Astrocyte (in vitro differentiated cells and primary cell): ENCODE measurements at regions not wholly inside any gene's neighbourhood (a gene's known extent, or its start where the extent isn't known, plus 50 kb on each side); places are given as distances from the start of the nearest gene placed in this dataset.

Source experiments
- DNase-seq: peaks from one replicate; pipeline ENCODE4 v3.0.0-alpha.2; 2010; ENCODE audit warnings: low read depth
- FAIRE-seq: peaks from 2 replicates; lab custom pipeline; 2011; peaks lifted over from hg19 to GRCh38; lab: Jason Lieb, UNC
- H2AFZ ChIP-seq: 2 replicates; pipeline ENCODE4 v1.6.0; 2012; ENCODE audit warnings: low read depth, low read length, inconsistent platforms
- H3K27ac ChIP-seq: 2 replicates; pipeline ENCODE4 v1.5.1; 2011; ENCODE audit warnings: low read depth, low read length, inconsistent platforms
- H3K27me3 ChIP-seq: 2 replicates; pipeline ENCODE4 v1.6.0; 2011; ENCODE audit warnings: low read length, inconsistent platforms; ENCODE audit not compliant: insufficient read depth
- H3K36me3 ChIP-seq: 2 replicates; pipeline ENCODE4 v1.5.1; 2011; ENCODE audit warnings: low read length, inconsistent platforms; ENCODE audit not compliant: insufficient read depth
- H3K4me1 ChIP-seq: 2 replicates; pipeline ENCODE4 v1.5.1; 2011; ENCODE audit warnings: low read length, inconsistent platforms; ENCODE audit not compliant: insufficient read depth
- H3K4me2 ChIP-seq: 2 replicates; pipeline ENCODE4 v1.6.0; 2012; ENCODE audit warnings: low read length, inconsistent platforms
- H3K4me3 ChIP-seq: 2 replicates; pipeline ENCODE4 v1.5.1; 2011; ENCODE audit warnings: low read depth, mild to moderate bottlenecking, low read length, inconsistent platforms; ENCODE audit not compliant: insufficient read depth
- H3K79me2 ChIP-seq: 2 replicates; pipeline ENCODE4 v1.6.0; 2012; ENCODE audit warnings: mild to moderate bottlenecking, low read length, inconsistent platforms; ENCODE audit not compliant: insufficient read depth
- H3K9ac ChIP-seq: 2 replicates; pipeline ENCODE4 v1.6.0; 2012; ENCODE audit warnings: mild to moderate bottlenecking, low read length, inconsistent platforms
- H3K9me3 ChIP-seq: 2 replicates; pipeline ENCODE4 v1.5.1; 2012; ENCODE audit warnings: low read depth, mild to moderate bottlenecking, low read length, inconsistent platforms; ENCODE audit not compliant: insufficient read depth
- H4K20me1 ChIP-seq: 2 replicates; pipeline ENCODE4 v1.6.0; 2012; ENCODE audit warnings: low read length, inconsistent platforms; ENCODE audit not compliant: insufficient read depth
- H3K27ac Mint-ChIP-seq: one replicate; pipeline ENCODE4 v1.8.0; 2021; ENCODE audit warnings: mild to moderate bottlenecking, mixed read lengths; ENCODE audit not compliant: unreplicated experiment
- H3K27me3 Mint-ChIP-seq: one replicate; pipeline ENCODE4 v1.8.0; 2021; ENCODE audit warnings: low read depth, mixed read lengths; ENCODE audit not compliant: unreplicated experiment
- H3K36me3 Mint-ChIP-seq: one replicate; pipeline ENCODE4 v1.8.0; 2021; ENCODE audit warnings: low read depth, mixed read lengths; ENCODE audit not compliant: unreplicated experiment
- H3K4me1 Mint-ChIP-seq: one replicate; pipeline ENCODE4 v1.8.0; 2021; ENCODE audit warnings: low read depth, mixed read lengths; ENCODE audit not compliant: unreplicated experiment
- H3K4me3 Mint-ChIP-seq: one replicate; pipeline ENCODE4 v1.8.0; 2021; ENCODE audit warnings: mild to moderate bottlenecking, moderate library complexity, mixed read lengths; ENCODE audit not compliant: unreplicated experiment
- H3K9me3 Mint-ChIP-seq: one replicate; pipeline ENCODE4 v1.8.0; 2021; ENCODE audit warnings: mild to moderate bottlenecking, mixed read lengths; ENCODE audit not compliant: unreplicated experiment
- CTCF ChIP-seq: IDR thresholded peaks from 2 replicates; pipeline ENCODE4 v1.5.1; 2011; ENCODE audit warnings: low read depth, mild to moderate bottlenecking, inconsistent platforms, low read length, moderate library complexity; ENCODE audit not compliant: insufficient read depth
- EZH2 ChIP-seq: IDR thresholded peaks from 2 replicates; pipeline ENCODE4 v1.6.1; 2012; ENCODE audit warnings: mild to moderate bottlenecking, low read length, inconsistent platforms; ENCODE audit not compliant: insufficient read depth

GRCh38 chr15:70246623-70247220, 149.0 kb upstream of the TLE3 start:
- Histone ChIP-seq H3K4me1 (no peaks in the 10 kb centered on the region), H3K4me2 (no peak overlapping the region), H3K79me2 (no peaks in the 10 kb centered on the region), H3K9me3 (no peaks in the 10 kb centered on the region), H3K9ac (no peak overlapping the region), H4K20me1 (no peaks in the 10 kb centered on the region), H3K27ac (no peak overlapping the region), H3K36me3 (no peaks in the 10 kb centered on the region), H2AFZ (no peak overlapping the region), H3K4me3 (no peak overlapping the region), H3K27me3 (peaks cover 2% of the 10 kb centered on the region)
- no peak overlapping the region for H3K27ac Mint-ChIP-seq
- H3K4me3 Mint-ChIP-seq, result no peak overlapping the region
- FAIRE-seq (no peak), DNase-seq (no peak)
- no peaks in the 10 kb centered on the region for H3K36me3 Mint-ChIP-seq
- peaks cover 72% of the 10 kb centered on the region for H3K27me3 Mint-ChIP-seq
- no peaks in the 10 kb centered on the region for H3K9me3 Mint-ChIP-seq
- peaks cover 16% of the 10 kb centered on the region for H3K4me1 Mint-ChIP-seq
- TF ChIP-seq CTCF (no peak), EZH2 (no peak)

- no peaks in the 10 kb centered on the region for H3K4me1 ChIP-seq
- TF ChIP-seq CTCF (no peak), EZH2 (no peak)
- H4K20me1 ChIP-seq, result no peaks in the 10 kb centered on the region
- Mint-ChIP-seq H3K9me3 (peaks cover 2% of the 10 kb centered on the region), H3K36me3 (no peaks in the 10 kb centered on the region), H3K27me3 (peaks cover 72% of the 10 kb centered on the region), H3K27ac (no peak overlapping the region), H3K4me3 (no peak overlapping the region), H3K4me1 (peaks cover 16% of the 10 kb centered on the region)
- H3K9ac ChIP-seq, result no peak overlapping the region
- no peak overlapping the region for H3K27ac ChIP-seq
- H3K4me2 ChIP-seq, result no peak overlapping the region
- no peak overlapping the region for H2AFZ ChIP-seq
- DNase-seq (peak; percentile 48), FAIRE-seq (no peak)
- H3K36me3 ChIP-seq, result no peaks in the 10 kb centered on the region
- H3K27me3 ChIP-seq, result no peaks in the 10 kb centered on the region
- H3K4me3 ChIP-seq, result no peak overlapping the region
- no peaks in the 10 kb centered on the region for H3K9me3 ChIP-seq
- no peaks in the 10 kb centered on the region for H3K79me2 ChIP-seq
Measured at GRCh38 chr15:70245932-70246622, 148.4 kb upstream of the TLE3 start.

GRCh38 chr15:70244978-70245542, 147.3 kb upstream of the TLE3 start:
- H3K4me3 Mint-ChIP-seq, result no peak overlapping the region
- no peaks in the 10 kb centered on the region for H3K36me3 ChIP-seq
- no peaks in the 10 kb centered on the region for H3K79me2 ChIP-seq
- no peak overlapping the region for H3K4me2 ChIP-seq
- no peak overlapping the region for H2AFZ ChIP-seq
- no peak overlapping the region for H3K9ac ChIP-seq
- peaks cover 16% of the 10 kb centered on the region for H3K4me1 Mint-ChIP-seq
- no peak overlapping the region for H3K27ac ChIP-seq
- no peak for DNase-seq
- H3K27me3 Mint-ChIP-seq, result peaks cover 72% of the 10 kb centered on the region
- no peak overlapping the region for H3K4me3 ChIP-seq
- H3K9me3 Mint-ChIP-seq, result peaks cover 3% of the 10 kb centered on the region
- H3K27ac Mint-ChIP-seq, result no peak overlapping the region
- no peak for TF ChIP-seq CTCF
- no peak for TF ChIP-seq EZH2
- no peak for FAIRE-seq
- no peaks in the 10 kb centered on the region for H3K9me3 ChIP-seq
- H3K36me3 Mint-ChIP-seq, result no peaks in the 10 kb centered on the region
- no peaks in the 10 kb centered on the region for H3K4me1 ChIP-seq
- no peaks in the 10 kb centered on the region for H4K20me1 ChIP-seq
- no peaks in the 10 kb centered on the region for H3K27me3 ChIP-seq
